NK-92 (cell line): ENCODE measurements at regions not wholly inside any gene's neighbourhood (a gene's known extent, or its start where the extent isn't known, plus 50 kb on each side); places are given as distances from the start of the nearest gene placed in this dataset.
"Not testable (repeated sequence)": the region's sequence is repeated elsewhere in the genome, so short reads cannot be mapped to it uniquely, and the experiment has no call there.

Source experiments
- DNase-seq: peaks from one replicate; lab custom pipeline; 2025; ENCODE audit not compliant: unreplicated experiment; lab: John Stamatoyannopoulos, UW

DNA sequence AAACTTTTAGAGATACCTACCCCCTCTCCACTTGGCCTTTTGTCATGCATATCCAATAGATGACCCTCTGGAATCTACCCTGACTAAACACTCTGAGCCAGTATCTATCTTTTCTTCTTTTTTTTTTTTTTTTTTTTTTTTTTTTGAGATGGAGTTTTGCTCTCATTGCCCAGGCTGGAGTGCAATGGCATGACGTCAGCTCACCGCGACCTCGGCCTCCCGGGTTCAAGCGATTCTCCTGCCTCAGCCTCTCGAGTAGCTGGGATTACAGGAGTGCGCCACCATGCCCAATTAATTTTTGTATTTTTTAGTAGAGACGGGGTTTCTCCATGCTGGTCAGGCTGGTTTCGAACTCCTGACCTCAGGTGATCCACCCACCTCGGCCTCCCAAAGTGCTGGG lies 50.8 kb upstream of the GRIN2B start:
- DNase-seq = not testable (repeated sequence)

DNA sequence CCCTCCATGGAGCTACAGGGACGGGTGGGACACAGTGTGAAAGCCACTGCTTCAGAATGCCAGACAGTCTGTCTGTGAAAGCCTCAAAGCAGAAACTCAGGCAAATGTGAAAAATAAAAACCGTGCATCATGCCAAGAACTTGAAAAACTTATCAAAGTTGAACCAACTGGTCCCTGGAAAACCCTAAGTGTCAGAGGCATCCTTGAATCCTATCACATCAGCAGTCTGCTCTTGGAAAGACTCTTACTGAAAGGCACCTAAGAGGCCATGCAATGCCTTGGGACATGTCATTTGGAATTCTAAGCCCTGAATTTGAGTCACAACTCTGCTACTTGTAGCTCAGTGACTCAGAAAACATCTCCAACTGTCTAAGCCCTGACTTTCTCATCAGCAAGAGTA lies 62.4 kb upstream of the GRIN2B start:
- no peak for DNase-seq

DNA sequence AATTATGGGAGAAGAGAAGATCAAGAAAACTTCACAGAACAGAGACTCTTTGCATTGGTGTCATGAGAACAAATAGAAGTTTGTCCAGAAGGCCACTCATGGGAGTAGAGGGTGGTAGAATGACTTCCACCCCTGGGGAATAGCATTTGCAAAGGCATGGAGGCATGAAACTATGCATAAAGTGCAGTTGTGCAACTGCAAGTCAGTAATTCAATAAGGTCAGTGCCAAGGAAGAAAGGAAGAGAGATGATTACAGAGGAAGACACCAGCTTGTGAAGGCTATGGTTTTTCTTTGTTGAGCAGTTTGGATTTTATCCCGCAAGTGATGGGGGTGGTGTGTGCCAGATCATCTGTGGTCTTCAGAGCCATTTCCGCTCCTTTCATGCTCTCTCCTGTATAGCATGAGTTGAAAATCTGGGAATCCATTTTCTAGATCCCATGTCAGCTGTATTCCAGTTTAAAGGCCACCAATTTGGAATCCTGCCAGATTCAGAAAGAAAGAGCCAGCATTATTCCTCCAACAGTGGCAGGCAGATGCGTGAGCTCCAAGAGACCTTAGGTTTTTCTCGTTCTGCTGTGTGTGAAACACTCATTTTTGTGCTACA lies 67.6 kb upstream of the GRIN2B start:
- no peak for DNase-seq

DNA sequence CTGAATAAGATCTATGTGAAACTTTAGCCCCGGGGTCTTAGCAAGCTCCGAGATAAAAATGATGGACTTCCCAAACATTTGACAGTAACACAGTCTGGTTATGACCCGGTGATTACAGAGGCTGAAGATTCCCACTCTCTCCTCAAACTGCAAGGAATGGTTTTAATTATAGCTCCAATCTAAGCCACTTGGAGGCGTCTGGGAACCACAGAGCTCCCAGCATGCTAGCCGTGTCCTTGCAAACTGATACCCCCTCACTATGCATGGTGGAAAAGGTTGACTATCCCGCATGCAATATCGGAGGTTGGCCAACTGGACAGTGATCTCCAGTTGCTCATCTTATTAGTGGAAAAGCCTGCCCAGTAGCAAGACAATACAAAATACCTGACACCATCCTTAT lies 76.5 kb upstream of the GRIN2B start:
- DNase-seq = no peak

DNA sequence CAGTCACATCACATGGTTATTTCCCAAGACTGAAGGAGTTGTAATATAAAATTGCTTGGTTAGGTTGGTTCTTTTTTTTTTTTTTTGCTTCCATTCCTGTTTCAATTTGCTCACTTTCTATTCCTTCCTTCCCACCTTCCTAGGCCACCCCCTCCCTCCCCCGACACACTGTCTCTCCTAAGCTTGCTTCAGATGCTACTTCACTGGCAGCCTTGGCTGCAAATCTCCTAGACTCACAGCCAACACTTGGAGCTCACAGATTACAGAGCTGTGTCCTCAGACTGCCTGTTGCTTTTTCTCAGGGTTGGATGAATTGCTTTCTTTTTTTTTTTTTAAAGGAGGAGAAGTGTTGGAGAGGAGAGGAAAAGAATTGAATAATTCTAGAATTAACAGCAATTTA lies 77.3 kb upstream of the GRIN2B start:
- no peak for DNase-seq

DNA sequence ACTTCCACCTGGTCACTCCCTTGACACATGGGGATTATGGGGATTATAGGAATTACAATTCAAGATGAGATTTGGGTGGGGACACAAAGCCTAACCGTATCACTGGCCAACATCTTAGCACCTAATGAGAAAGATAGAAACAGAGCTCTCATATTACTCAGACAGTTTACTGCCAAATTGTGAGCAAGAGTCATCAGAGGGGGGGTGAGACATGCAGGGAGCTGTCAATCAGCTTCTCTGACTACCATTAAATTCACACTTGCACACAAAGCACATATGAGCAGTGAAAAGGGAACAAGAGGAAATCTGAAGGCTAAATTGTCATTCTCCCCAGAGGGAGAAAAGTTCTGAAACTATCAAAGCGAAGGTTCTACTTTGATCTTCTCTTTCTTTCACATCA lies 78.1 kb upstream of the GRIN2B start:
- DNase-seq = no peak

DNA sequence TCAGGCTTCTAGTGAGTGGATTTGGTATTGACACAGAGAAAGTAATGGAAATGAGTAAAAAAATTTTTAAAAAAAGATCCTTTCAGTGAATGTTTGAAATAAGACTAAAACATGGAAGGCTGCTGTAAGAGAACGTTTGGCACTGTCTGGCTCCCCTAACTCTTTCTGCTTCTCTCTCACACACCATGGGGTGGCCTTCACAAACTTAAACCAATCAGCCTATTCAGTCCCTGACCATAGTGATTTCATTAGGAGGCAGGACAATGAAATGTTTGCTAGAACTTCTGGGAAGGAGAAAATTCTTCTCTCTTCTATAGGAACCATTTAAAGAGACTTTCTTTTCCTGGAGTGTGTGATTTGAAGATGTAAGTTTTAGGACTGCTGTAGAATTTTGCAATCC lies 84.2 kb upstream of the GRIN2B start:
- DNase-seq = no peak

DNA sequence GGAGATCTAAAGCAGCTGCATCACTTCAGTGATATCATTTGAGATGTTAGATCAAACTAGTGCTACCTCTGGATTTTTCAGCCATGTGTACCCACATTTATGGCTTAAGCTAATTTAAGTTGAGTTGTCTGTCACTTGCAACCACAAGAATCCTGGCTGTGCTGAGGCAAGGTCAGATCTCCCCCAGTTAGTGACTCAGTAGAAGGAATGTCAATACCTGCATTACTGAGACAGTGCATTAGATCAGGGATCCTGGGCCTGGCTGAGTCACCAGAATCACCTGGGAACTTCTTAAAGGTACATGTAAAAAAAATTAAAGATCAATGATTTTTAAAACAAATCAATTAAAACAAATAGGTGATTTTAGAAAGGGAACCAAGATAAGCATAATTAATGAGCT lies 84.6 kb upstream of the GRIN2B start:
- no peak for DNase-seq

DNA sequence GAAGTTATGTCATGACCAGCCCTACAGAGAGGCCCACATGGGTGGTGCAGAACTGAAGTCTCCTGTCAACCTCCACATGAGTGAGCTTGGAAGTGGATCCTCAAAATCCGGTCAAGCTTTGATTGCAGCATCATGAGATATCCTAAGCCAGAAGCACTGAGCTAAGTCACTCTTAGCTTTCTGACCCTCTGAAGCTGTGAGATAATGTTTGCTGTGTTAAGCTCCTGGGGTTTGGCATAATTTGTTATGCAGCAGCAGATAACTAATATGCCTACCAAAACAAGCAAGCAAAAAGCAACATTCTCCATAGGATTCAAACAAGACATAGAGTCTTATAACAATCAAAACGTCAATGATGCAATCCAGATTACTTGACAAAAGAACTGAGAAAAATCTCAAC lies 87.6 kb upstream of the GRIN2B start:
- no peak for DNase-seq

DNA sequence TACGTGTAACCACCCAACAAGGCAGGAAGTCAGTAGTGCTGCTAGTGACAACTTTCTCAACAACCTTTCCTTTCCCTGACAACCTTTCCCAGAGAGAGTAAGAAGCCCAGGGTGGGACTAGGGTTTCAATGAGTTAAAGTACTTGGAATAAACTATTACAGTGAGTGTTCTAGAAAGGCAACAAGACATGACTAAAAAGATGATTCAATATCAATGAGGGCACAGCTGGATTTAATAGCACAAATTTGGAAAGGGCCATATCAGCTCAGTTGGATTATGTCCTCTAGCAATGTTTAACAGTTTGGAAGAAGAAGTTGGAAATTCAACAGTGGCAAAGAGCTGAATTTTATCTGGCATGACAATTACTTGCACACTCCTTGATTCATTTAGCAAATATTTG lies 90.4 kb upstream of the GRIN2B start:
- no peak for DNase-seq

DNA sequence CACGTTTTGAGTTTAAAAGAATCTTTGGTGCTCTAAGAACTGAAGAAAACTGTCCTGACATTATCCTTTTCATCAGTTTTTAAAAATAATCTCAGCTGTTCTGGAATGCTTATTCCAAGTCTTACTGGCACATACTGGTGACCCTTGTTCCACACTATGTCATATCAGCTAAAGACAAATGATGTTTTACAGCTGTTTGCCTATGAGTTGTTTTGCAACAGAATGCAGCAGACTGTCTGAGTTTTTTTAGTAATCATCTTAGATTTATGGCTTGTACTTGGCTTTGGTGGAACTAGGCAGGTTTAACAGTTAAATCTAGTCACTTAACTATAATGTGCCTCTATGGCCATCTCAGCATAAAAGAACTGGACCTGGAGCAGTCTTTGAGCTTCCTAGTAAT lies 91.6 kb upstream of the GRIN2B start:
- DNase-seq = no peak

DNA sequence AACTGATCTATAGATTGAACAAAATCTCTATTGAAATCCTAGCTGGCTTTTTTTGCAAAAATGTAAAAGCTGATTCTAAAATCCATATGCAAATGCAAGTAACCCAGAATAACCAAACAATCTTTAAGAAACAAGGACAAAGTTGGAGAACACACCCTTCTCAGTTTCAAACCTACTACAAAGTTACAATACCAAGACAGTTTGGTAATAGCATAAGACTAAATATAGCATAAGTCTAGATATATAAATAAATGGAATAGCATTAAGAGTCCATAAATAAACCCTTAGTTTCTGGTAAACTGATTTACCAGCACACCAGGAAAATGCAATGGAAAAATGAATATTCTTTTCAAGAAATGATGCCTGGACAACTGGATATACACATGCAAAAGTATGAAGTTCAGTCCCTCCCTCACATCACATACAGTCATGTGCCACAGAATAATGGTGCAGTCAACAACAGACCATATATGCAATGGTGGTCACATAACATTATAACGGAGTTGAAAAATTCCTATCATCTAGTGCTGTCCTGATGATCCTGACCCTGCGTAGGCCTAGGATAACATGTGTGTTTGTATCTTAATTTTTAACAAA lies 94.5 kb upstream of the GRIN2B start:
- no peak for DNase-seq

DNA sequence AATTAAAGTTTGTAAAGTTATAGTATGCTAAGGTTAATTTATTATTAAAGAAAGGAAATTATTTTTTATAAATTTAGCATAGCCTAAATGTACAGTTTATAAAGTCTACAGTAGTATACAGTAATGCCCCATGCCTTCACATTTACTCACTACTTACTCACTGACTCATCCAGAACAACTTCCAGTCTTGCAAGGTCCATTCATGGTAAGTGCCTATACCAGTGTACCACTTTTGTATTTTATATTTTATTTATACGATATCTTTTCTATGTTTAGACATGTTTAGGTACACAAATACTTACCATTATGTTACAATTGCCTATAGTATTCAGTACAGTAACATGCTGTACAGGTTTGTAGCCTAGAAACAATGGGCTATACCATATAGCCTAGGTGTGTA lies 95.1 kb upstream of the GRIN2B start:
- no peak for DNase-seq

DNA sequence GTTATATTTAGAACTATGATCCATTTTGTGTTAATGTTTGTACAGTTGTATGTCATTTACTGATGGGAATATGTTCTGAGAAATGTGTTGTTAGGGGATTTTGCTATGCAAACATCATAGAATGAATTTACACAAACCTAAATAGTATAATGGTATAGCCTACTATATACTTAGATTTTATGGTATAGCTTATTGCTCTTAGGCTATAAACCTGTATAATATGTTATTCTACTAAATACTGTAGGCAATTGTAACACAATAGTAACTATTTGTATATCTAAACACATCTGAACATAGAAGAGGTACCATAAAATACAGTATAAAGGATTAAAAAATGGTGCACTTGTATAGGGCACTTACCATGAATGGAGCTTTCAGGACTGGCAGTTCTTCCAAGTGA lies 105.4 kb upstream of the GRIN2B start:
- no peak for DNase-seq

DNA sequence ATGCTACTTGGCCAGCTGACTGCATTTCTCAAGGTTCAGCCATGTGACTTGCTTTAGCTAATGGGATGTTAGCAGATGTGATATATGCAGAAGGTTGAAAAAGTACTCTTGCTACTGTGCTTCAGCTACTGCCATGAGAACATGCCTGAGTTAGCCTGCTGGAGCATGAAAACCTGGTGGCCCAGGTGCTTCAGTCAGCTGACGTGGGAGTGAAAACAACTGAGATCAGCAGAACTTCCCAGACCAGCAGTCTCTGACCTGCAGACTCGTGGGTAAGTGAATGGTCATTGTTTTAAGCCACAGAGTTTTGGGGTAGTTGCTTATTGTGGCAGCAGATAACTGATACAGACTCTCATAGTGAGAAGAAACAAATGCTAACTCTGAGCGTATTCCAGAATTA lies 118.6 kb upstream of the GRIN2B start:
- DNase-seq = no peak

DNA sequence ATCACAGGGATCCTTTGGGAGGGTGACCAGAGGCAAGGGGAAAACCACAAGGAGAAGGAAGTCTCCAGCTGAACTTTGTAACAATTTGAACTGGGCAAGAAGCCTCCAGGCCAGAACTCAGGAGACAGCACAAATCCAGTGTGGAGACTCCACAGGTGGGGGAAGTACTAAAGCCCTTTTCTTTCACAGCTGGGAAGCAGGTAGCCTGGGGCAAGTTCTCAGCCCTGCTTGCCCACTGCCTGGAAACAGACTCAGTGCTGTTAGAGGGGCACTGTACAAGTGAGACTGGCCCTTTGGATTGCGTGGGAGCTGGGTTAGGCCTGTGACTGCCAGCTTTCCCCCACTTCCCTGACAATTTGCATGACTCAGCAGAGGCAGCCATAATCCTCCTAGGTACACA lies 120.2 kb upstream of the GRIN2B start:
- not testable (repeated sequence) for DNase-seq

DNA sequence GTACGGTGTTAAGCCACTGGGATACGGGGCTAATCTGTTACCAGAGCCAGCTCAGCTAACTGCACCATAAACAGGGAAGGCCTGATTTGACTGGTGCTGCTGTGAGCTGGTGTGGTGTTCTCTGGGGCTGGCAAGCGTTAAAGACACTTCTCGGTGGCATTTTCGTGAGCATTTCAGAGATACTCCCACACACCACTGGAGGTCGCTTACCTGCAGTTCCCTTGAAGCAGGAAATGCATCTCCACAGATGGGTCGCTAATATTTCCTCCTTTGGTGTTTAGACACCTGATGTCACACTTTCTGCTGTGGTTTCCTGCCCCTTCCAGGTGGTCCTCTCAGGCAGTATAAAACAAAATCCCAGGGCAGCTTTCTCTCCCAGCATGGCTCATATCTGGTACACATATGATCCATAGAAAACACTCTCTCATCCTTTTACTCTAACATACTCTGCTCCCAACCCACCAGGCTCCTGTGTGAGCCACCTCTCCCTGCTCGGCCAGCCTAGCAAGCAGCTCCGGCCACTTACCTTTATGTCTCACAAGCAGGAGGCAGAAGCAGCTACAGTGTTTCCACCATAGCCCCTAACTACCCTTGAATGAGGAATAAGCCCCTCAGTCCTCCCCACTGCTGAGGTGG lies 129.9 kb upstream of the GRIN2B start:
- DNase-seq = no peak

DNA sequence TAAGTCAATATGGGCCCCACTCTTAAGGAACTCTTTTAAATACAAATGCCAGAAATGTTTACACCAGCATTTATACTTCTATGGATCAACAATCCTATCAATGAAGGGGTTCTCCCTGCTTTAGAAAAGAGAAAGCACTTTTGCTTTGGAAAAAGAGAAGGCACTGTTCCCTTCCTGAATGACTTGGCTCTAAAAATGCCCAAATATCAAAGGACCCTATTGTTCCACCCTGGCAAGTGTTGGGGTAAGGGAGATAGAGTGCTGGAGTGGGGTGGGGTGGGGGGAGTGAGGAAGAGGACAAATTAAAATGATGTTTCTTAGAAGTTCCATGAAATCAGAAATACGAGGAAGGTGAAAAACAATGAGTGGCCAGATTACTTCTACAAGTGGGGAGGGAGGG lies 131.6 kb upstream of the GRIN2B start:
- no peak for DNase-seq

DNA sequence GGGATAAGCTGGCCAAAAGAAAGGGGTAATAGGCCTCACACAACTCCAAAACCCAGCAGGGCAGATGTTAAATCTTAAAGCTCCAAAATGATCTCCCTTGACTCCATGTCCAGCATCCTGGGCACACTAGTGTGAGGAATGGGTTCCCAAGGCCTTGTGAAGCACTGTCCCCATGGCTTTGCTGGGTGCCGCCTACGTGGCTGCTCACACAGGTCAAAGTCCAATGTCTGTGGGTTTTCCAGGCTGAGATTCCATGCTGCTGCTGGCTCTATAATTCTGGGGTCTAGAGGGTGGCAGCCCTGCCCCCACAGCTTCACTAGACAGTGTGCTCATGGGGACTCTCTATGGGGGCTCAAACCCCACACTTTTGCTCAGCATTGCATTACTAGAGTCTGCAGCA lies 145.3 kb upstream of the GRIN2B start:
- DNase-seq = no peak

DNA sequence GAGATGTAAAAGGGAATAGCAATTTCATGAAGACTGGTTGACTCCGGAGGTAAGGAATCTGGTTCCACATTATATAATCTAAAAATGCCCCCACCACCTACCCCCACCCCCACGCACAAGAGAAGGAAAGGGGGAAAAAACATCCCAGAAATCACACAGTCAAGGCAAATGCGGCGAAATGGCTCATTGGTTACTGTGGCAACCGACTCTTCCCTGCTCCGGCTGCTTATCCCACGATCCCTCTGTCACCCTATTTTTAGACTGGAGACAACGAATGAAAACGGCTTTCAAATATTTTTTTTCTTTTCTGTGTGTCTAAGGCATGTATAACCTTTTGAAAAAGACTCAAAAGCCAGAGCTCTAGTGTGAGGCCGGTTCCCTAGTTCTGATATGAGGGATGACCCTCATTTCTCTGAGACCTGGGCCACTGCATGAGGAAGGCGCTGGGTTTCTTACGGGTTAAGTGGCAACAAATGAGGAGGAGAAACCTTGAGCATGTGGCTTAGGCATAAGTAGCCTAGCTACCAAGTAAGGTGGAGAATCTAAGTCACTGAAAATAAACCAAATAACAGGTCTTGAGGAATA lies 148.3 kb upstream of the GRIN2B start:
- DNase-seq = no peak

DNA sequence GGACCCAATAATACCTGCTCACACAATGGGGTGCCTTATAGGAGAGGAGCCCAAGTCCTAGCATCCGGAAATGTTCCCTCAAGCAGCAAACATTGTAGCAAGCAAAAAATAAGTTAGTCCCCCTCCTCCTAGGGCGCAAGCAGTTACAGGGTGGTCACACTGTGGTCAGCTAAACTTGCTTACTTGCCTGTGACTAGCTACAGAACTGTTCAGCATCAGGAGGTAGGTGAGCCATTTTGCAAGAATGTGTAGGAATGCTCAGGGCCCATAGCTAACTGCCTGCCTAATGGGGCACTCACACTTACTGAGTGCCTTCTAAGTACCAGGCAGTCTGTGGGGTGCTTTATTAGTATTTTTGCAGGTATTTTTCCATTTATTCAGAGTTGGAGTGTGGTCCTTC lies 154.6 kb upstream of the GRIN2B start:
- no peak for DNase-seq

DNA sequence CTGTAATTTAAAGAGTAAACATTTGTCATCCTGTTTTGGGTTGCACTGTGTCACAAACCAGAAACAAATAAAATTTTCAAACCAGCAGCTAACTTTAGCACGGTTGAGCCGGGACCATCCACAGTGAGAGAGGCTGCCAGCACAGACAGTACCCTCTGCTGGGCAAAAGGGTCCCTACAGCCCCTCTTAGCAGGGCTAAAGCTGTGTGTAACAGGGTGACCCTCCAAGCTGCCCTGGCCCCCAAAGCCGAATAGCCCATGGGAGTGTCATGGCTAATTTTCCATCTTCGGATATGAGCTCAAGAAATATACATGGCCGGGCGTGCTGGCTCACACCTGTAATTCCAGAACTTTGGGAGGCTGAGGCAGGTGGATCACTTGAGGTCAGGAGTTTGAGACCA lies 157.1 kb upstream of the GRIN2B start:
- DNase-seq = no peak
